HL-60 (cell line): ENCODE measurements at regions not wholly inside any gene's neighbourhood (a gene's known extent, or its start where the extent isn't known, plus 50 kb on each side); places are given as distances from the start of the nearest gene placed in this dataset.

ENCODE experiments used
- CTCF ChIP-seq: IDR thresholded peaks from one replicate; pipeline ENCODE4 v1.5.1; 2011; ENCODE audit warnings: low read length, control low read depth, inconsistent platforms; ENCODE audit not compliant: insufficient read depth
- POLR2AphosphoS5 ChIP-seq: IDR thresholded peaks from 2 replicates; pipeline ENCODE4 v1.6.1; 2012; ENCODE audit warnings: low read depth
- REST ChIP-seq: IDR thresholded peaks from 2 replicates; pipeline ENCODE4 v1.6.1; 2012; ENCODE audit warnings: low read depth; ENCODE audit not compliant: insufficient replicate concordance
- SPI1 ChIP-seq: IDR thresholded peaks from 2 replicates; pipeline ENCODE4 v1.6.1; 2012; ENCODE audit warnings: low read depth, mild to moderate bottlenecking, borderline replicate concordance

- no peak for TF ChIP-seq POLR2AphosphoS5
- no peak for TF ChIP-seq CTCF
- no peak for TF ChIP-seq SPI1
- TF ChIP-seq REST, result no peak
These were observed 173.9 kb upstream of the TBL1XR1 start for GRCh38 chr3:177371146-177371545.
